ENCODE measurements at regions not wholly inside any gene's neighbourhood (a gene's known extent, or its start where the extent isn't known, plus 50 kb on each side); places are given as distances from the start of the nearest gene placed in this dataset.

DNA sequence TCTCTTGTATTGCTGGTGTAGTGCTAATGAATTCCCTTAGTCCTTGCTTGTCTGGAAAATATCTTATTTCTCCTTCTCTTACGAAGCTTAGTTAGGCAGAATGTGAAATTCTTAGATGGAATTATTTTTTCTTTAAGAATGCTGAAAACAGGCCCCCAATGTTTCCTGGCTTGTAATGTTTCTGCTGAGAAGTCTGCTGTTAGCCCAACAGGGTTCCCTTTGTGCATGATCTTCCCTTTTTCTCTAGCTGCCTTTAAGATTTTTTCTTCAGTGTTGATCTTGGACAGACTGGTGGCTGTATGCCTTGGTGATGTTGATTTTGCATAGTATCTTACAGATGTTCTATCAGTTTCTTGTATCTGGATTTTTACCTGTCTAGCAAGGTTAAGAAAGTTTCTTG is 191.3 kb upstream of the DMRTA1 start:
- Histone ChIP-seq H3K4me1 (ENCODE audit: low read depth) (no peaks in the 10 kb centered on the region), H3K4me3 (no peak overlapping the region), H3K9me3 (peaks cover 16% of the 10 kb centered on the region), H3K36me3 (ENCODE audit: low read depth) (no peaks in the 10 kb centered on the region)
- intact Hi-C loops (cut with DNase I, micrococcal nuclease) = no loop called here
- TF ChIP-seq, protein P1, sequence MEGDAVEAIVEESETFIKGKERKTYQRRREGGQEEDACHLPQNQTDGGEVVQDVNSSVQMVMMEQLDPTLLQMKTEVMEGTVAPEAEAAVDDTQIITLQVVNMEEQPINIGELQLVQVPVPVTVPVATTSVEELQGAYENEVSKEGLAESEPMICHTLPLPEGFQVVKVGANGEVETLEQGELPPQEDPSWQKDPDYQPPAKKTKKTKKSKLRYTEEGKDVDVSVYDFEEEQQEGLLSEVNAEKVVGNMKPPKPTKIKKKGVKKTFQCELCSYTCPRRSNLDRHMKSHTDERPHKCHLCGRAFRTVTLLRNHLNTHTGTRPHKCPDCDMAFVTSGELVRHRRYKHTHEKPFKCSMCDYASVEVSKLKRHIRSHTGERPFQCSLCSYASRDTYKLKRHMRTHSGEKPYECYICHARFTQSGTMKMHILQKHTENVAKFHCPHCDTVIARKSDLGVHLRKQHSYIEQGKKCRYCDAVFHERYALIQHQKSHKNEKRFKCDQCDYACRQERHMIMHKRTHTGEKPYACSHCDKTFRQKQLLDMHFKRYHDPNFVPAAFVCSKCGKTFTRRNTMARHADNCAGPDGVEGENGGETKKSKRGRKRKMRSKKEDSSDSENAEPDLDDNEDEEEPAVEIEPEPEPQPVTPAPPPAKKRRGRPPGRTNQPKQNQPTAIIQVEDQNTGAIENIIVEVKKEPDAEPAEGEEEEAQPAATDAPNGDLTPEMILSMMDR (IDR thresholded peaks at IDR 0.05) = no peak
- ATAC-seq (no peak), DNase-seq (no peak)

GRCh38 chr9:22256381-22256780 is 190.2 kb upstream of the DMRTA1 start:
- TF ChIP-seq, protein P1 (IDR thresholded peaks at IDR 0.05) = no peak
- DNase-seq (no peak), ATAC-seq (no peak)
- H3K4me3 ChIP-seq = no peak overlapping the region
- no peaks in the 10 kb centered on the region for H3K4me1 ChIP-seq (ENCODE audit: low read depth)
- intact Hi-C loops (cut with DNase I, micrococcal nuclease) = no loop called here
- H3K36me3 ChIP-seq (ENCODE audit: low read depth) = no peaks in the 10 kb centered on the region
- H3K9me3 ChIP-seq = peaks cover 9% of the 10 kb centered on the region

DNA sequence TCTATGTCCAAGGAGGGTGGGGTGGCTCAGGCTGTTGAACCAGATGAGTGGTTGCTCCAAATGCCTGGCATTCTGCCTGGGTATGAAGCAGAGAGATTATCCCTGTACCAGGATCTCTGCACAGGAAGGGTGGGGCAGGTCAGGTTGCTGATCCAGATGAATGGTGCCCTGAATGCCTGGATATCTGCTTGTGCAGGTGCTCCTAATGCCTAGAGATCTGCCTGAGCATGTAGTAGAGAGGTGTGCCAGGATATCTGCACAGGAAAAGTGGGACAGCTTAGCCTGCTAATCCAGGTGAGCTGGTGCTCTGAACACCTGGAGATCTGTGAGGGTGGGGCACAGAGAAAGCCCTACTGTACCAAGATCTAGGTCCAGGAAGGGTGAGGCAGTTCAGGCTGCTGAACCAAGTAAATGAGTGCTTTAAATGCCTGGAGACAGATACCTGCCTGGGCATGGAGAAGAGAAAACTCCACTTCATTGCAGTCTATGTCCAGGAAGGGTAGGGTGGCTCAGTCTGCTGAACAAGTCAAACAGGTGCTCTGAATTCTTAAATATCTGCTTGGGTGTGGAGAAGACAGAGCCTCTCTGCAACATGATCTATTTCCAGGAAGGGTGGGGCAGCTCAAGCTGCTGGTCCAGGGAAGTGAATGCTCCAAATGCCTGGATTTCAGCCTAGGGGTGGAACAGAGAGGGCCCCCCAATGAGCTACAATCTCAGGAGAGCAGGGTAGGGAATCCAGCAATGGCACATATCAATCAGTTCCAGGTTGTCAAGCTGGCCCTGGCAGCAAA is 189.4 kb upstream of the DMRTA1 start:
- no peaks in the 10 kb centered on the region for H3K36me3 ChIP-seq (ENCODE audit: low read depth)
- TF ChIP-seq, protein P1 (IDR thresholded peaks at IDR 0.05) = no peak
- H3K4me3 ChIP-seq = no peak overlapping the region
- no peaks in the 10 kb centered on the region for H3K4me1 ChIP-seq (ENCODE audit: low read depth)
- intact Hi-C loops (cut with DNase I, micrococcal nuclease) = no loop called here
- ATAC-seq (no peak), DNase-seq (no peak)
- peaks cover 1% of the 10 kb centered on the region for H3K9me3 ChIP-seq

DNA sequence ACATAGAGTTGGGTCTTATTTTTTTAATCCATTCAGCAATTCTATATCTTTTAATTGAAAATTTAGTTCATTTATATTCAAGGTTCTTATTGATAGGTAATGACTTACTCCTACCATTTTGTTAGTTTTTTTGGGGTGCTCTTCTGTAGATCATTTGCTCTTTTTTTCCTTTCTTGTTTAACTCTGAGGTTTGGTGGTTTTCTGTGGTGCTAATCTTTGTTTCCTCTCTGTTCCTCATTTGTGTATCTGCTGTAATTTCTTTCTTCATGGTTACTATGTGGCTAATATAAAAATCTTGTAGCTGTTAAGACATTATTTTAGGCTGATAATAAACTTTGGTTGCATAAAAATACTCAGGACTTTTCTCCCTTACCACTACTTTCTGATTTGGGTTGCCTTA is 181.6 kb upstream of the DMRTA1 start:
- DNase-seq = no peak
- H3K4me3 ChIP-seq = no peak overlapping the region
- TF ChIP-seq, protein P1 (IDR thresholded peaks at IDR 0.05) = no peak
- no peak for ATAC-seq
- H3K4me1 ChIP-seq (ENCODE audit: low read depth) = no peaks in the 10 kb centered on the region
- H3K36me3 ChIP-seq (ENCODE audit: low read depth) = no peaks in the 10 kb centered on the region
- intact Hi-C loops (cut with DNase I, micrococcal nuclease) = no loop called here
- H3K9me3 ChIP-seq = peaks cover 13% of the 10 kb centered on the region

- Histone ChIP-seq H3K4me3 (no peak overlapping the region), H3K4me1 (ENCODE audit: low read depth) (no peaks in the 10 kb centered on the region), H3K9me3 (peaks cover 13% of the 10 kb centered on the region), H3K36me3 (ENCODE audit: low read depth) (no peaks in the 10 kb centered on the region)
- TF ChIP-seq, protein P1 (IDR thresholded peaks at IDR 0.05) = no peak
- no peak for ATAC-seq
- intact Hi-C loops (cut with DNase I, micrococcal nuclease) = no loop called here
- no peak for DNase-seq
Measured at GRCh38 chr9:22265534-22265933, 181.1 kb upstream of the DMRTA1 start.
